PC-3 (cell line): ENCODE measurements at regions not wholly inside any gene's neighbourhood (a gene's known extent, or its start where the extent isn't known, plus 50 kb on each side); places are given as distances from the start of the nearest gene placed in this dataset.

Experiments used
- ATAC-seq: fragments of 200-7000 bp; cut with Tn5 transposase; 2 replicates; pipeline ENCODE4 v1.9.1; 2020; ENCODE audit warnings: mild to moderate bottlenecking, moderate library complexity
- BruUV-seq: library from RNA; stranded (reverse); fragments of 400-500 nt; replicated peaks from 2 replicates; lab custom pipeline; 2021; lab: Mats Ljungman, UMichigan
- CTCF ChIA-PET: fragments of 300-600 bp; sonication (Branson Sonifier 250); formaldehyde crosslinking; loops from one replicate; lab custom pipeline; 2022; ENCODE audit warnings: antibody characterized with exemption; lab: Charles Lee
- POLR2A ChIA-PET: fragments of 300-600 bp; sonication (Branson Sonifier 250); formaldehyde crosslinking; loops from one replicate; lab custom pipeline; 2022; ENCODE audit warnings: antibody characterized with exemption; ENCODE audit not compliant: unreplicated experiment; lab: Charles Lee
- DNase-seq: peaks from one replicate; pipeline ENCODE4 v3.0.0-alpha.2; 2015
- H2AFZ ChIP-seq: fragments of 300-600 bp; sonication (generic); 2 replicates; pipeline ENCODE4 v1.6.0; 2016; ENCODE audit warnings: antibody characterized with exemption, low read length
- H3F3A ChIP-seq: fragments of 300-600 bp; sonication (generic); one replicate; pipeline ENCODE4 v1.6.0; 2017; ENCODE audit warnings: antibody characterized with exemption, low read length, control low read depth, mild to moderate bottlenecking; ENCODE audit not compliant: unreplicated experiment
- H3K27ac ChIP-seq: fragments of 300-600 bp; sonication (generic); 2 replicates; pipeline ENCODE4 v1.5.1; 2016; ENCODE audit warnings: mild to moderate bottlenecking, low read length
- H3K27me3 ChIP-seq: fragments of 300-600 bp; sonication (generic); 2 replicates; pipeline ENCODE4 v1.6.1; 2016; ENCODE audit warnings: low read length, mixed read lengths
- H3K36me3 ChIP-seq: fragments of 300-600 bp; sonication (generic); 2 replicates; pipeline ENCODE4 v1.6.1; 2016; ENCODE audit warnings: low read depth, mixed run types, low read length, mixed read lengths
- H3K4me1 ChIP-seq: fragments of 300-600 bp; sonication (generic); 2 replicates; pipeline ENCODE4 v1.5.1; 2016; ENCODE audit warnings: low read length; ENCODE audit not compliant: insufficient read depth
- H3K4me2 ChIP-seq: fragments of 300-600 bp; sonication (generic); 2 replicates; pipeline ENCODE4 v1.6.0; 2016; ENCODE audit warnings: low read length
- H3K4me3 ChIP-seq: fragments of 300-600 bp; sonication (generic); 2 replicates; pipeline ENCODE4 v1.5.1; 2016; ENCODE audit warnings: mild to moderate bottlenecking, low read length, mixed read lengths
- H3K79me2 ChIP-seq: fragments of 300-600 bp; sonication (generic); 2 replicates; pipeline ENCODE4 v1.6.1; 2017; ENCODE audit warnings: low read length, mixed read lengths
- H3K9ac ChIP-seq: fragments of 300-600 bp; sonication (generic); 2 replicates; pipeline ENCODE4 v1.6.0; 2016; ENCODE audit warnings: mild to moderate bottlenecking, low read length
- H3K9me2 ChIP-seq: fragments of 300-600 bp; sonication (generic); replicated peaks from 2 replicates; pipeline ENCODE4 v1.6.1; 2016; ENCODE audit warnings: mixed run types, low read length, mixed read lengths
- H3K9me3 ChIP-seq: fragments of 300-600 bp; sonication (generic); 2 replicates; pipeline ENCODE4 v1.6.1; 2016; ENCODE audit warnings: low read length, mixed read lengths
- H4K20me1 ChIP-seq: fragments of 300-600 bp; sonication (generic); 2 replicates; pipeline ENCODE4 v1.6.1; 2016; ENCODE audit warnings: low read length, mixed read lengths
- CTCF ChIP-seq: fragments of 300-600 bp; sonication (generic); conservative IDR thresholded peaks from 2 replicates; pipeline ENCODE4 v1.5.1; 2017; ENCODE audit warnings: antibody characterized with exemption, low read depth, mild to moderate bottlenecking, low read length
- EZH2 ChIP-seq: fragments of 300-600 bp; sonication (generic); IDR thresholded peaks from one replicate; pipeline ENCODE4 v1.6.1; 2017; ENCODE audit warnings: antibody characterized with exemption, mild to moderate bottlenecking, low read length; ENCODE audit not compliant: unreplicated experiment
- EZH2phosphoT487 ChIP-seq: fragments of 300-600 bp; sonication (generic); IDR thresholded peaks from 2 replicates; pipeline ENCODE4 v1.6.1; 2018; ENCODE audit warnings: mild to moderate bottlenecking, antibody characterized with exemption, low read length, borderline replicate concordance
- intact Hi-C: fragments of 100-400 bp; cut with micrococcal nuclease; formaldehyde crosslinking; loops from 2 replicates; pipeline ENCODE4 v1.9.0; 2023

- no TSS peak for BruUV-seq
- no peak overlapping the region for H3K27ac ChIP-seq
- no peak overlapping the region for H2AFZ ChIP-seq
- CTCF ChIA-PET, result no interaction called here
- intact Hi-C loops, result no loop called here
- no peaks in the 10 kb centered on the region for H3K27me3 ChIP-seq
- H3K4me3 ChIP-seq, result no peak overlapping the region
- no peaks in the 10 kb centered on the region for H3K9me2 ChIP-seq
- TF ChIP-seq EZH2phosphoT487, result no peak
- no peak for TF ChIP-seq CTCF
- no peak for TF ChIP-seq EZH2
- no peak overlapping the region for H3K4me2 ChIP-seq
- peaks cover 6% of the 10 kb centered on the region; the same call in 1 of the 2 replicates for H3K4me1 ChIP-seq
- POLR2A ChIA-PET, result no interaction called here
- ATAC-seq (no peak), DNase-seq (peak; percentile 28)
- no peaks in the 10 kb centered on the region for H4K20me1 ChIP-seq
- H3K9me3 ChIP-seq, result no peaks in the 10 kb centered on the region
- no peak overlapping the region for H3K9ac ChIP-seq
- no peaks in the 10 kb centered on the region for H3F3A ChIP-seq
- H3K36me3 ChIP-seq, result no peaks in the 10 kb centered on the region
- no peaks in the 10 kb centered on the region for H3K79me2 ChIP-seq
These were observed 526.9 kb upstream of the ID2 start for GRCh38 chr2:8154936-8155335.

GRCh38 chr2:8157621-8158430, 524.0 kb upstream of the ID2 start:
- Histone ChIP-seq H3F3A (no peaks in the 10 kb centered on the region), H3K36me3 (no peaks in the 10 kb centered on the region), H3K79me2 (no peaks in the 10 kb centered on the region), H4K20me1 (no peaks in the 10 kb centered on the region), H3K27me3 (no peaks in the 10 kb centered on the region), H3K27ac (no peak overlapping the region), H3K4me3 (no peak overlapping the region), H3K4me1 (peaks cover 6% of the 10 kb centered on the region; the same call in 1 of the 2 replicates), H3K9ac (no peak overlapping the region), H3K9me3 (no peaks in the 10 kb centered on the region), H3K4me2 (no peak overlapping the region), H2AFZ (no peak overlapping the region), H3K9me2 (no peaks in the 10 kb centered on the region)
- intact Hi-C loops, result no loop called here
- DNase-seq (no peak), ATAC-seq (no peak)
- TF ChIP-seq CTCF, result no peak
- no peak for TF ChIP-seq EZH2
- TF ChIP-seq EZH2phosphoT487, result no peak
- BruUV-seq, result no TSS peak
- POLR2A ChIA-PET, result no interaction called here
- CTCF ChIA-PET, result no interaction called here

- BruUV-seq, result no TSS peak
These were observed 523.1 kb upstream of the ID2 start for GRCh38 chr2:8158711-8159110.

More at GRCh38 chr2:8158711-8159110, 523.1 kb upstream of the ID2 start:
- H3F3A ChIP-seq, result no peaks in the 10 kb centered on the region
- no peaks in the 10 kb centered on the region for H3K27me3 ChIP-seq
- H3K79me2 ChIP-seq, result no peaks in the 10 kb centered on the region
- no peaks in the 10 kb centered on the region for H3K36me3 ChIP-seq
- no peaks in the 10 kb centered on the region for H4K20me1 ChIP-seq
- no peak overlapping the region for H2AFZ ChIP-seq
- H3K9ac ChIP-seq, result no peak overlapping the region
- H3K4me3 ChIP-seq, result no peak overlapping the region
- POLR2A ChIA-PET, result no interaction called here
- no peak overlapping the region for H3K4me2 ChIP-seq
- CTCF ChIA-PET, result no interaction called here
- DNase-seq (no peak), ATAC-seq (no peak)
- TF ChIP-seq EZH2phosphoT487 (no peak), EZH2 (no peak), CTCF (no peak)
- no peaks in the 10 kb centered on the region for H3K9me2 ChIP-seq
- H3K4me1 ChIP-seq, result peaks cover 6% of the 10 kb centered on the region; the same call in 1 of the 2 replicates
- intact Hi-C loops, result no loop called here
- H3K9me3 ChIP-seq, result no peaks in the 10 kb centered on the region
- no peak overlapping the region for H3K27ac ChIP-seq
